T-helper 2 cell treated with Interferon-gamma antibody and Interleukin-4, amounts not matched to agents 100 ng/mL and 5 ng/mL, for 36 hours (primary cell): ENCODE measurements at regions not wholly inside any gene's neighbourhood (a gene's known extent, or its start where the extent isn't known, plus 50 kb on each side); places are given as distances from the start of the nearest gene placed in this dataset.

Experiments used
- intact Hi-C: fragments of 100-400 bp; cut with micrococcal nuclease; formaldehyde crosslinking; loops from one replicate; pipeline ENCODE4 v1.15.1; 2023

DNA sequence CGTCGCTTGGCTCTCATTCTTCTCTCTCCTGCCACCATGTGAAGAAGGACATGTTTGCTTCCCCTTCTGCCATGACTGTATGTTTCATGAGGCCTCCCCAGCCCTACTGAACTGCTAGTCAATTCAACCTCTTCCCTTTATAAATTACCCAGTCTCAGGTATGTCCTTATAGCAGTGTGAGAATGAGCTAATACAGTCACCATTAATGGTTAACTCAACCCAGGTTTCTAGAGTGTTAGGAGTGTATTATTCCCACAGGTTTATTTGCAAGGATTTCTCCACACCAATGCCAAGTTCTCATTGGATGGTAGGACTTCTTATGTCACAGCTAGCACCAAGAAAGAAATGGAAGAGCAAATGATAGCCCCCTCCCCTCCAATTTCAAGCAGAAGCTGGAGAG is 71.9 kb downstream of the DYNAP start:
- intact Hi-C loops: no loop called here

DNA sequence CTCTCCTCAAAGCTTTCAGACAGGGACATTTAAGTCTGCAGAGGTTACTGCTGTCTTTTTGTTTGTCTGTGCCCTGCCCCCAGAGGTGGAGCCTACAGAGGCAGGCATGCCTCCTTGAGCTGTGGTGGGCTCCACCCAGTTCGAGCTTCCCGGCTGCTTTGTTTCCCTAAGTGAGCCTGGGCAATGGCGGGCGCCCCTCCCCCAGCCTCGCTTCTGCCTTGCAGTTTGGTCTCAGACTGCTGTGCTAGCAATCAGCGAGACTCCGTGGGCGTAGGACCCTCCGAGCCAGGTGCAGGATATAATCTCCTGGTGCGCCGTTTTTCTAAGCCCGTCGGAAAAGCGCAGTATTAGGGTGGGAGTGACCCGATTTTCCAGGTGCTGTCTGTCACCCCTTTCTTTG is 78.7 kb downstream of the DYNAP start:
- intact Hi-C loops: loop anchor here (2.0 kb wide), 1 partner anchor 313 kb away; no protein-coding TSS in a partner anchor

DNA sequence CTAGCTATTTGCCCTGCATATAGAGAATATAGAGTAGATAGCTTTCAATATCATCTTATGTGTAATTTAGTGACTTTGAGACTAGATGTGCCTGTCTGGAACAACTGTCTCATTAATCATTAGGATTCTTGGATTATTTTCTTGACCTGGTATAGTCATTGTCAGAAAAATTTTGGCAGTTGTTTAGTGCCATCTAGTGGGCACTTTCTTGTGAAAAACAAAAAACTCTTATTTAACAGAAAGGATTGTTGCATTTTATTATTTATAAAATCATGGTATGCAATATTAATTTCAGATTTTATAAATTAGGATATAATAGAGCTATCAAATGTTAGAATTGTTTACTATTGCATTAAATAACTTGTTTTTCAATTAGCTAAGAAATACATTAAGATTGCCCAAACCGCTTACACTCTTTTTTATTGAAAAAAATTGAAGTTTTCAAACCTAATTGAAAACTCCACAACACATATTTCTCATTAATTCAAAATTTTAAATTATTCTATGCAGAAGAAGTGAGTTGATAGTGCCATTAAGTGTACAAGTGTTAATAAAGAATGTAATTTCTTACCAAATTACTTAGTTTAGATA is 80.3 kb downstream of the DYNAP start:
- intact Hi-C loops: loop anchor here (1.0 to 2.0 kb wide), 4 partner anchors 112 to 311 kb away; no protein-coding TSS in a partner anchor

DNA sequence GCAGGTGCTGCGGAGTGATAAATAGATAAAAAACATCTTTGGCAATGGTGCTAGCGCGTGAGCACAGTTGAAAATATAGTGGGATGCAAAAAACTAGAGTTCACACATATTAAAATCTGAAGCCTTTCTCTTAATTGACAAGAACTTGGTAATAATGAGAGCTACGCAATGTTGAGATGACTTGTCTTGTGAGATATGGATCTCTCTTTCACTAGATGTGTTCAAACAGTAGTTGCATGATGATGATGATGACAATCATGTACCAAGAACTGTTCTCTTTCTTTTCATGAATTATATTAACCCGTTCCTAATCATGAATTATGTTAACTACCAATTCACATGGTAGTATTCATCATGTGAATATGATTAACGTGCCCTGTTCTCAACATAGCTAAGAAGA is 81.1 kb downstream of the DYNAP start:
- intact Hi-C loops: no loop called here

DNA sequence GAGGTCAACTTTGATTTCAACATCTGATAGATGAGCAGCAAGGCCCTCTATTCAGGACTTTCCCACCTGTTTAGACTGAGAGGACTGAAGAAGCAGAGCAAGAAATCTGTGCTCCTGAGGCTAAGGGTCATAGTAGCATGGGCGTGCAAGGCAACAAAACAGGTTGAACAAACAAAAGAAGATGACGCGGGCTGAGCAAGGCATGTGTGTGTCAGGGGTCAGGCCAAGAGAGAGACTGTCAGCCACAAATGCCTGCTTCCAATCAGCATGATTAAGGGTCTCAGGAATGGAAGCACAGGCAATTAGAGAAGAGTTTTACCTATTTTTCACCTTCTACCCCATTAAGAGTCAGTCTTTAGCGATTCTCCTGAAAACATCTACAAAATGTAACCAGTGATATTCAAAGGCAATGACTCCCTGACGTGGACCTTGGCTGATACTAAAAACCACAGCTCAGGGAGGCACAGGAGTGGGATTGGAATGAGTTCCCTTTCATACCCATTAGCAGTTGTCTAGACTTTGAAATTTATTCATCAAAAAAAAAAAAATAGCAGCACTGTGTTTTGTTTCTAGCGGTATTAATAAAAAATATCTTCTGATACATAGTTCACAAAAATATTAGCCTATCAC is 81.9 kb downstream of the DYNAP start:
- intact Hi-C loops: no loop called here

DNA sequence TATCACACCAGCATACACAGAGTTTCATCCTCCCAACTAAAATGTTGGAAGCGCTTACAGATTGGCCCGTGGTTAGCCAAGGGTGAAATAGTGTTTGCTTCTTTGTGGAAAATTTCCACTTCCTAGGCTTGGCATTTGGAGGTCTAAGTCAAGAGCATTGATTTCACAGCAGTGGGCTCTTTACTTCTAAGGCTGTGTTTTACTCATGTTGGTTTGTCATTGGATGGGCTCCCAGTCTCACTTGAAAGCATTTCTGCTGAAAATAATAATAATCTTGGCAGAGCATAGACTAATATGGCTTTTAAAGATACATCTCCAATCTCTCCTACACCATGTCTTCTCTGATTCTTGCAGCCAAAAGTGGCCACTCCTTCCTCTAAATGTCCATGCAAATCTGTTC is 82.9 kb downstream of the DYNAP start:
- intact Hi-C loops: no loop called here

DNA sequence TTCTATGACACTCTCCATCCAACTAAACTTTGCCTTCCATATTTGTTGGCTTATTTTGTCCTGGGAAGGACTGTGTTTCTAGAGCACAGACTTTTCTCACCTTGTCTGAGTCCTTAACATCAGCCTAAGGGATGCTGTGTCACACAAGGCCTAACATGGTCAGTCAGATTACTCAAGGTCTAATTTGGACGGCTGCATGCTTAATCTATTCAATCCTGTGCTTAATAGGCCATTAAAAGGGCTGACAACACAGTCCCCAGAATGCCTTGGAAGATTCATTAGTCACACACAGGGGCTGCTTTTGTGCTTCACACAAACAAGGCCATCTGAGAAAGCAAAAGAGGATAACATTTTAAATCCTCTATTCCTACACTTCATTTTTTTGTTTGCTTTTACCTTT is 84.0 kb downstream of the DYNAP start:
- intact Hi-C loops: no loop called here

DNA sequence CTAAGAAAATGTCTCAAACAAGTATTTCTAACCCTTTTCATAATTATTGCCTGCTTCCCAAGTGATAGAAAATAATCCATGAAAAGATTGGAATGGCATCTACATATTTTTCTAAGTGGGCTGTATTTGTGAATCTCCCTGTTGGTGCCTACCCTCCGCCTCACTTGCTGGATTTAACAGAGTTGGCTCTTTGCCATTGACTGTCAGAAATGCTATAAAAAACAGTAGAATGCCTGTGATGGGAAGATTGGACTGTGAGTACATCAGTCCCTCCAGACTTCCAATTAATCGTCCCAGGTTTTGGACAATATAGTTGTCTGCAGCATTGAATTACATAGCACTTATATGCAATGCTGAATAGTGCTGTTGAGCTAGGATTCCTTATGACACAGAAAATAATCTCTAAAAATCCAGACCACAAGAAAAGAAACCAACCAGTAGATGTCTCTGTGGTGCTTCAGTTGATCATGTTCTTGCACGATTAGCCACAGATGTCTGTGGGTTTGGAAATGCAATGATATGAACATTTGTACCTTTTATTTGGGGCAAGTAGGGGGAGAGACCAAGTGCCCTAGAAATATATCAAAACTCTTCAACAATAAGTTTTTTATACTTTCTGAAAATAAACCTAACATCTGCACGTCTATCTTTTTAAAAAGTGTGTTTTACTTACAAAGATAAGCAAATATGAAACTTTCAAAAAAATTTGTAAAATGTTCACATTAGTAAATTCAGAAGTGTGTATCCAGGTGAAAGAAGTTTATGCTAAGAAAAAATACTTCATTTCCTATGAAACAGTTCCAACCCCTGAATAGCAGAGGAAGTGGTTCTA is 88.5 kb downstream of the DYNAP start:
- intact Hi-C loops: loop anchor here (1.0 kb wide), 3 partner anchors 34 to 304 kb away; no protein-coding TSS in a partner anchor

DNA sequence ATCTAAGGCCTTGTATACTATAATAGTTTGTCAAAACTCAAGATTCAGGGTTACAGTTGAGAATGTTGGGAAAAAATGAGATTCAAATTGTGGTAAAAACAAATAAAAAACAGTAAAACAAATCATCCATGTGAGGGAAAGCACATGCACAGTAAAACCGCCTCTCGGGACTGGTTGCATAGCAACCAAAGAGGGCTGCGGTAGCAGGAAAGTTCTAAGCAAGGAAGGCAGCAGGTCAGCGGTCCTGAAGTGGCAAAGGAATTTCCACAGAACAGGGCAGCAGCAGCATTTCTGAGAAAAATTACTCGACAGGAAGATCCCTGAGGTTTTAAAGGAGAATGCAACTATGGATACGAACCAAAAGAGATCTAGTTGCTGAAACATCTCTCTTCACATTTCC is 93.7 kb downstream of the DYNAP start:
- intact Hi-C loops: no loop called here

DNA sequence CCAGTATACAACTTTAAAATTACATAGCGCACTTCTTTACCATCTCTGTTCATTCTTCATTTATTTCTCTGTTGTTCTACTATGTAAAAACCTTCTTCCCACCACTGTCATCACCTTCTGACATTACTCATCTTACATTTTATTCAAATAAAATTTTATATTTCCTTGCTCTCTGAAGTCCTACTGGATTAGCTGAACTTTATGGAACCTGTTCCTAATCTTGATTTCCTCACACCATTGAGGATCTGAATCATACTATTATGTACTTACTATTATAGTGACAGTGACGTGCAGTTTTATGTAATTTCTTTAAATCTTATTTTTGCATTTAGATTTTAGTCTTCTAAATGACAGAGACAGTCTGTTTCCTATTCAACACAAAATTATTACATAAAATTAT is 98.3 kb downstream of the DYNAP start:
- intact Hi-C loops: no loop called here

DNA sequence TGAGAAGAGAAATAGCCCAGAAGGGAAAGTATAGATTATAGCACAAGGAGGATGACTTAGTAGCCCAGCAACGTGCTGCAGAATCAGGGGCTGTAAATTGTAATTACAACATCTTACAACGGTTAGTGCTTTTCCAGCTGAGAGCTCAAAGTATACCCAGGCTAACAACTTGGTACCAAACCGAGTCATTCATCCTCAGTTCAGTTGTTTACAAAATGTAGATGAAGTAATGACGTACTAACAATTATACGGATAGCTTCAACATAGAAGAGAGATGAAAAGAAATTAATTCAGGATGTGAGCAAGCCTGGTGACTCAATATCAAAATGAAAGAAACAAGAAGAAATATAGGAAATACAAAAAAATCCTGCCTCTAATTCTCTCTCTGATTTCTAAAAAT is 99.2 kb downstream of the DYNAP start:
- intact Hi-C loops: no loop called here

DNA sequence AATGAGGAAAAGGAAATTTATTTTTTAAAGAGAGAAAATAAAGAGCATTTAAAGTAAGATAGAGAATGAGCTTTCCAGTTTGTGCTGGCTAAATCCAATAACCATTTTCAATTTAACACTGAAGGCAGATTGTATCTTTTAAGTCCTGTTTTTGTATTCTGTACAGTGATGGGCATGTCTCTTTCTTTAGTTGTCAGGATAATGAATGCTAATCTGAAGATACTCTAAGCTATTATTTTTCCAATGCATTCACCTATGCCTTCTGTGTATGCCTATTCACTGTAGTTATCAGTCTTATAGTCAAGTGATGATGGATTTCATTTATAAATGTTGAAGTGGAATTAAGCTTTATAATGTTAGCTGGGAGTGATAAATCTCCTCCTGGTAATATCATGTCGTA is 101.4 kb downstream of the DYNAP start:
- intact Hi-C loops: no loop called here

DNA sequence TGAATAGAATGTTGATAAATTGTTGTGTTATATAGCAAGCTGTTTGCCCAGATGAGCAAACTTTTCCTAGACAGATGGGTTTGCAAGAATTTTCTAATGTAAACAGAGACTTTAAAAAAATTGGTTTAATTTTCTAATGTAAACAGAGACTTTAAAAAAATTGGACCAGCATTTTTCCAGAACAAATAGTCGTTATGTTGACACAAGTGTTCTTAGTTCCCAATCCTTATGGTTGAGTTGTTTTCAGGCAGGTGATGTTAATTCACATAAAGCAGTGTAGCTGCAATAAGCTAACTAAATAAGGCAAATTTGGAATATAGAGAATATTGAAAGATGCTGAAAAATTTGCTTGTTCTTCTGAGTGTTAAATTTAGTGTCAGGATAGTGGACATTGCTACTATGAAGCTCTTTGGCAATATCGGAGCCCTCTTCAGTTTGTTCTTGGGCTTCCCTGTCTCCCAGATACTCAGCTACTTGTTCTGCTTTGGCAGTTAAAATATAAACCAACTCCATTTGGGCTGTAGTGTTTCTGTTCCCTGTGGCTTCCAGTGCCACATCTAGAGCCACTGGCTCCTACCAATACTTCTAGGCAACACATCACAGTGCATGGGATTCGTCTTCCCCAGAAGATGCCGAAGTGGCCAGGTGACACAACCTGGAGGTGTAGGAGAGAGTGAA is 105.7 kb downstream of the DYNAP start:
- intact Hi-C loops: no loop called here

DNA sequence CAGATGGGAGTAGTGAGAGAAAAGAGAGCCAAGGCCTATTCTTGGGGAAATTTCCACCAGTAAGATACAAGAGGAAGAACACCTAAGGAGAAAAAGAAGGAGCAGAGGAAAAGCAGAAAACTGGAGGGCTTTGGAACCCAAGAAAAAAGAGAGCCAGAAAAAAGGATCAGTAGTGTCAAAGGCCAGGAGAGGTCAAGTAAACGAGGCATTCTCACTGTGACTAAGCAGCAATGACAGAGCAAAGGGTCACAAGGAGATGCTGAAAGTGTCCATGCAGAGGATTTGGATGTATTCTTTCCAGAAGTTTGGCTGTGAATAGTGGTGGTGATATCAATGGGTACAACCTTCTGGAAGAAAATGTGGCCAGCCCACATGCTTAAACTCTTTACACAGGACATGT is 109.5 kb downstream of the DYNAP start:
- intact Hi-C loops: no loop called here

DNA sequence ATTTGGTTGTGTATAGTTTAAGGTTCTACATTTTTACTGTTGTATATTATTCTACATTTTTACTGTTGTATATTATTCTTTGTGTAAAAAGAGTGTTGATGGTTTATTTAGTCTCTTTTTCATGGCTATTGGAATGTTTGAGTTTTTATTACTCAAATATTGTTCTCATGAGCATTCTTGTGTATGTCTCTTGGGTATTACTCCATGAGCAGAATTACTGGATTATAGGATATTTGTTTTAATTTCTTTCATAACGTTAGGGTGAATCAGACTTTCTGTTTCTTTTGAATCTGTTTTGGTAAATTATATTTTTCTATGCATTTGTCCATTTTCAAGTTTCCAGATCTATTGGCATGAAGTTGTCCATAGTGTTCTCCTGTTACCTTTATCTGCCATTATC is 111.6 kb downstream of the DYNAP start:
- intact Hi-C loops: no loop called here

DNA sequence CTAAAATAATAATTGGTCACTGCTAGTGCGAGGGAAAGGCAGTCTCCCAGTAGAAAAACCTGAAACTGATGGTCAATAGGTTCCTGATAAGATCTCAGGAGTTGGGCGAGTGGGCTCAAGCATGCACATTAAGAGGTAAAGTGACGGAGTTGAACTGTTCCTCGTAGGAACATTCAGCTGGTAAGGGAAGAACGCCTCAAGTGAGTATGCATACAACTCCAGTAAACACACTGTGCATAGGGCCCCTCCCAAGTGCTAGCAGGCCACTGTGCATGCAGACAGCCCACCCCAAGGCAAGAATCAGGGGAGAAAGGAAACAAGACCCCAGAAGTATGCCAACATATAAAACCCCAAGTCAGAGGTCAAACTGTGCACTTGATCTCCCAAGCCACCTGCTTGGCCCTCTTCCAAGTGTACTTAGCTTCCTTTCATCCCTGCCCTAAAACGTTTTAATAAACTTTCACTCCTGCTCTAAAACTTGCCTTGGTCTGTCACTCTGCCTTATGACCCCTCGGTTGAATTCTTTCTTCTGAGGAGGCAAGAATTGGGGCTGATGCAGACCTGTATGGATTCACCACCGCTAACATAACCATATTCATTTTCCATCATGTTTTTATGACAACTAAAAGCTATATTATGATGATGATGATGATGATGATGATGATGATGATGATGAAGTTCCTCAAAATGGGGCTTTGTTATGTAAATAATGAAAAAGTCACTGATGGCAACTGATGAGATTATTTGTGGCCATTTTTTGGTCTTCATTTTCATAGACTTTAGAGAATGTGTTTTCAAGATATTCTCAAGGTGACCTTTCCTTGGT is 118.0 kb upstream of the RAB27B start:
- intact Hi-C loops: no loop called here

DNA sequence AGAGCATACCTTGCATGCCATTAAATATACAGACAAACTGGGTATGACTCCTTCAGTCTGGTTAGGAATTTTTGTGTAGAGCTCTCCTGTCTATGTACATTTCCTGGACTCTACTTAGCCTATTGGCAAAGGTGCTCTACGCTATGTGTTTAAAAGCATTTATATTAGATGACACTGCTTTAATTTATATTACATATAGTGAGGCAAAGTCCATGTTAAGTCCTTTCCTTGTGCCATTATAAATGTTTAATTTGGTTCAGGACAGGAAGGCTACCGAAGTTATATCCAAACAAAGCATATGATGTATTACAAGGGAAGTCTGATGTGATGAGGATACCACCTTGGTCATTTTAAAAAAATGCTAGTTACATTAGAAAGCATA is 117.4 kb upstream of the RAB27B start:
- intact Hi-C loops: no loop called here

DNA sequence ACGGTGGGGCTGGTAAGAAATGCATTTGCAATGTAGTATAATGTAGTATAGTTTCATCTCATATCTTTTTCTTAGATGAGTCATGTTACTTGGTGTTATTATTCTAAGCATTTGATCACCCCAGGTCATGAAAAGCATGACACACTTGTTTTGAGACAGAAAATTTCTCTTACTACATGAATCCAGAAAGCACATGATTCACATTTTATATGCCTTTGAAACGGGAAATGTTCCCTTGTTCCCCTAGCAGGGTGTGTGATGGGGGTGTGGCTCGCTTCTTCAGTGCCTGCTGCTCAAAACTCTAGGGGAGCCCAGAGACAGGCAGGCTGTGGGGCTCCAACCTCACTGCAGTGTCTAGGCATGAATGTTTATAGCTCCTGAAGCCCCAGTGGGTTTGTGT is 116.0 kb upstream of the RAB27B start:
- intact Hi-C loops: loop anchor here (2.0 kb wide), 1 partner anchor 234 kb away; no protein-coding TSS in a partner anchor

DNA sequence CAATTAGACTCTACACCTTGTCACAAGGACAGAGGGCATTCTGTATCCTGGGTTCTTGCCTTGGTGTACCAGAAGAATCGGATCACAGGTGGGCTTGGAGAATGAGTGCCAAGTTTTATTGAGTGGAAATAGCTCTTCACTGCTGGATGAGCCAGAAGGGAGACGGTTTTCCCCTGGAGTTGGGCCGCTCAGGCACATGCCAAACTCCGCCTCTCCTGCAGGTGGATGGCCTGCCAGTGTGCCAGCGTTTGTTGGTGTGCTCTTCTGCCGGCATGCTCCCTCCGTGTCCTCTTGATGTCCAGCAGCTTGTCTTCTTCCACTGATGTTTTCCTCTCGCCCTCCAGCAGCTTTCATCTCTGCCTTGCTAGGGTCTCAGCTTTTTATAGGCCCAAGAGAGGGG is 115.5 kb upstream of the RAB27B start:
- intact Hi-C loops: loop anchor here (1.0 to 2.0 kb wide), 4 partner anchors 33 to 488 kb away; partner anchors contain the start of genes MBD2 and RAB27B

DNA sequence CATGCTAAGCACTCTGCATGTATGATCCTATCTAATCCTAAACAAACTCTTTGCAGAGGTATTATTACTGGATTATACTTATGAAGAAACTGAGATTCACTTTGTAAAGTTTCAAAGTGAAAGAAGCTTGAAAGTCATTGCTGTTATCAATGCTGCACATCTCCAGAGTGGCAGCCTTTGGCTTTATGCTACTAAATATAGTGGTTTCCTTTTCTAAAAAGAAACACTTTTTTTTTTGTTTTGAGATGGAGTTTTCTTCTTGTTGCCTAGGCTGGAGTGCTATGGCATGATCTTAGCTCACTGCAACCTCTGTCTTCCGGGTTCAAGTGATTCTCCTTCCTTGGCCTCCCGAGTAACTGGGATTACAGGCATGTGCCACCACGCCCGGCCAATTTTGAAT is 114.9 kb upstream of the RAB27B start:
- intact Hi-C loops: loop anchor here (1.0 to 2.0 kb wide), 4 partner anchors 34 to 489 kb away; partner anchors contain the start of genes MBD2 and RAB27B

DNA sequence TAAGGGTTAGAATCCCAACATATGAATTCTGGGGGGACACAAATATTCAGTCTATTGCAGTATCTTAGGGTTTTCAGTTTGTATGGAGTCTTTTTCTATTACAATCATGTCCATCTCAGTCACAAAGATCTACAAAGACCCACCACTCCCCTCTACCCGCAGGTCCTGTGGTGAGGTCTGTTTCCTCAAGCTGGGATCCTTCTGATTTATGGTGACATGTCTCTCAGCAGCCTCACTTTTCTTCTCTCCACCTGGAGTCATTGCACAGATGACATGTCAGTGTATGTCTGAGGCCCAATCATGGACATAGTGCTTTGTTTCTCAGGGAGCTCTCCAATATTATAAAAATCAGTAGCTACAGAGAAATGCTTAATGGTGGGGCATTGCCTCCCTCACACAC is 113.4 kb upstream of the RAB27B start:
- intact Hi-C loops: no loop called here
